AML-193 (cell line): ENCODE measurements at regions not wholly inside any gene's neighbourhood (a gene's known extent, or its start where the extent isn't known, plus 50 kb on each side); places are given as distances from the start of the nearest gene placed in this dataset.

Experiments used
- DNase-seq, 2 experiments: peaks; one replicate each; lab custom pipeline; 2025; lab: John Stamatoyannopoulos, UW

- DNase-seq: no peak
These were observed 90.5 kb upstream of the ZP4 start for GRCh38 chr1:237981223-237981622.

GRCh38 chr1:237976331-237976730 lies 85.6 kb upstream of the ZP4 start:
- DNase-seq: no peak

- DNase-seq: no peak
These were observed 85.2 kb upstream of the ZP4 start for GRCh38 chr1:237975903-237976302.

- no peak for DNase-seq
These were observed 84.7 kb upstream of the ZP4 start for GRCh38 chr1:237975376-237975775.

GRCh38 chr1:237972186-237972585 lies 81.5 kb upstream of the ZP4 start:
- DNase-seq: no peak

- DNase-seq: no peak
These were observed 72.3 kb upstream of the ZP4 start for GRCh38 chr1:237962985-237963384.

GRCh38 chr1:237961754-237962153 lies 71.0 kb upstream of the ZP4 start:
- DNase-seq: no peak

GRCh38 chr1:237959838-237960237 lies 69.1 kb upstream of the ZP4 start:
- DNase-seq: no peak

GRCh38 chr1:237953238-237953637 lies 62.5 kb upstream of the ZP4 start:
- DNase-seq: no peak
